Endothelial cell (in vitro differentiated cells): ENCODE measurements at regions not wholly inside any gene's neighbourhood (a gene's known extent, or its start where the extent isn't known, plus 50 kb on each side); places are given as distances from the start of the nearest gene placed in this dataset.
"Not testable (repeated sequence)": the region's sequence is repeated elsewhere in the genome, so short reads cannot be mapped to it uniquely, and the experiment has no call there.

Experiments used
- DNase-seq: peaks from one replicate; pipeline ENCODE4 v3.0.0; 2021; ENCODE audit warnings: low spot score
- H3K27ac Mint-ChIP-seq: one replicate; pipeline ENCODE4 v1.8.0; 2021; ENCODE audit warnings: mixed read lengths, inconsistent platforms; ENCODE audit not compliant: unreplicated experiment
- H3K27me3 Mint-ChIP-seq: one replicate; pipeline ENCODE4 v1.8.0; 2021; ENCODE audit warnings: mild to moderate bottlenecking, moderate library complexity, mixed read lengths, inconsistent platforms; ENCODE audit not compliant: unreplicated experiment
- H3K36me3 Mint-ChIP-seq: one replicate; pipeline ENCODE4 v1.8.0; 2021; ENCODE audit warnings: mild to moderate bottlenecking, low read depth, mixed read lengths, inconsistent platforms; ENCODE audit not compliant: unreplicated experiment
- H3K4me1 Mint-ChIP-seq: one replicate; pipeline ENCODE4 v1.8.0; 2021; ENCODE audit warnings: mild to moderate bottlenecking, mixed read lengths, inconsistent platforms; ENCODE audit not compliant: unreplicated experiment
- H3K4me3 Mint-ChIP-seq: one replicate; pipeline ENCODE4 v1.8.0; 2021; ENCODE audit warnings: mild to moderate bottlenecking, mixed read lengths, inconsistent platforms; ENCODE audit not compliant: unreplicated experiment
- H3K9me3 Mint-ChIP-seq: one replicate; pipeline ENCODE4 v1.8.0; 2021; ENCODE audit warnings: mixed read lengths, inconsistent platforms; ENCODE audit not compliant: unreplicated experiment
- TF ChIP-seq, protein P1 (sequence below): fragments of 200-600 bp; sonication (generic); IDR thresholded peaks from one replicate; pipeline ENCODE4 v1.5.0; 2021; ENCODE audit warnings: antibody characterized with exemption; ENCODE audit not compliant: unreplicated experiment

DNA sequence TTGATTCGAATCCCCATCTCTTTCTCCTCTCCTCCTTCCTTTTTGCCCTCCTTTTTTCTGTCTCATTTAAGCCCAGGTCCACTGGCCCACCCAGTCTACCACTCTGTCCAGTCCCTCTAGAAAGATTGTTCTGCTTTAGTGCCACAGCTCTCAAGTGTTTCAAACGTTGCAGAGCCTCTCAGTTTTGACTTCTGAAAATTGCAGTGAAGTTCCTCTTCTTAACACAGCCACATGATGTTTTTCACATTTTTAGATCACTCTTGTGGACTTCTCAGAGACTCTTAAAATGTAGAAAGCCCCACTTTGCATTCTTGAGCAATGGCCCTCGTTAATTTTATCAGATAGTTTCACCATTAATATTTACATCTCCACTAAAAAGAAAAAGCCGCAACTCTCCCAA is 253.1 kb downstream of the HAPSTR1 start:
- H3K36me3 Mint-ChIP-seq, result no peaks in the 10 kb centered on the region
- no peaks in the 10 kb centered on the region for H3K4me1 Mint-ChIP-seq
- H3K4me3 Mint-ChIP-seq, result no peak overlapping the region
- TF ChIP-seq, protein P1, sequence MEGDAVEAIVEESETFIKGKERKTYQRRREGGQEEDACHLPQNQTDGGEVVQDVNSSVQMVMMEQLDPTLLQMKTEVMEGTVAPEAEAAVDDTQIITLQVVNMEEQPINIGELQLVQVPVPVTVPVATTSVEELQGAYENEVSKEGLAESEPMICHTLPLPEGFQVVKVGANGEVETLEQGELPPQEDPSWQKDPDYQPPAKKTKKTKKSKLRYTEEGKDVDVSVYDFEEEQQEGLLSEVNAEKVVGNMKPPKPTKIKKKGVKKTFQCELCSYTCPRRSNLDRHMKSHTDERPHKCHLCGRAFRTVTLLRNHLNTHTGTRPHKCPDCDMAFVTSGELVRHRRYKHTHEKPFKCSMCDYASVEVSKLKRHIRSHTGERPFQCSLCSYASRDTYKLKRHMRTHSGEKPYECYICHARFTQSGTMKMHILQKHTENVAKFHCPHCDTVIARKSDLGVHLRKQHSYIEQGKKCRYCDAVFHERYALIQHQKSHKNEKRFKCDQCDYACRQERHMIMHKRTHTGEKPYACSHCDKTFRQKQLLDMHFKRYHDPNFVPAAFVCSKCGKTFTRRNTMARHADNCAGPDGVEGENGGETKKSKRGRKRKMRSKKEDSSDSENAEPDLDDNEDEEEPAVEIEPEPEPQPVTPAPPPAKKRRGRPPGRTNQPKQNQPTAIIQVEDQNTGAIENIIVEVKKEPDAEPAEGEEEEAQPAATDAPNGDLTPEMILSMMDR, result no peak
- peaks cover 9% of the 10 kb centered on the region for H3K9me3 Mint-ChIP-seq
- H3K27me3 Mint-ChIP-seq, result no peaks in the 10 kb centered on the region
- no peak for DNase-seq
- no peak overlapping the region for H3K27ac Mint-ChIP-seq

DNA sequence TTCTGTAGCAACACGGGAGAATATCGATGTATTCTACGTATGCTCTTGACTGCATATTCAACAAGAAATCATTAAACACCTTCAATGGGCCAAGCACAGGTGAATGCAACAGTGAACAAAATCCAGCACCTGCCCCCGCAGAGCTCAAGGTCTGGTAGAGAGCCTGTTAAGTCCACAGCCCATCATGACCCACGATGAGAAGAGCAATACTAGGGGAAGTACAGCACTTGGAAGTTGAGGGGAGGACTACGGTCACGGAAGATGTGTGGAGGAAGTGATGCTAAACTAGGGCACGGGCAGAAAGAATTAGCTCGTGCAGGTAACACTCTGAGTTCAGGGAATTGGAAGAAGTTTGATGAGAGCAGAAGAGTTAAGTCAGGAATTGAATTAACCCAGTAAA is 253.6 kb downstream of the HAPSTR1 start:
- peaks cover 11% of the 10 kb centered on the region for H3K9me3 Mint-ChIP-seq
- no peak overlapping the region for H3K27ac Mint-ChIP-seq
- no peak for DNase-seq
- no peaks in the 10 kb centered on the region for H3K4me1 Mint-ChIP-seq
- no peaks in the 10 kb centered on the region for H3K27me3 Mint-ChIP-seq
- no peaks in the 10 kb centered on the region for H3K36me3 Mint-ChIP-seq
- H3K4me3 Mint-ChIP-seq, result no peak overlapping the region
- TF ChIP-seq, protein P1, result no peak

DNA sequence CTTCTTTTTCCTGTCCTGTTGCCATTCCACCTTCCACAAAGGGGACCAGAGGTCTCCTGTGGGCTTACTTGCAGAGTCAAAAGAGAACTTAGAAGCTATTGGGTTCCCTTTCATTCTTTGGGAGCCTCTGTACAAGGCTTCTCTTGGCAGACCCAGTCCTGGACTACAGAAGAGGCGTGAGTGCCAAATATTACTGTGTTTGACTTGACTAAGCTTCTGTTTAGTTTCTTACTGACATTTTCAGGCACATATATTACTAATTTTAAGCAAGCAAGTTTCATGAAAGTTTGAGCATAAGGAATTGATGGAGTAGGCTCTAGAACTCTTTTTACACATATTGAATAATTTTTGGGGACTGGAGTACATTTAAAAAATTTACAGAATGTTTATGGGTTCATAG is 254.4 kb downstream of the HAPSTR1 start:
- Mint-ChIP-seq H3K27ac (no peak overlapping the region), H3K9me3 (peaks cover 11% of the 10 kb centered on the region), H3K27me3 (no peaks in the 10 kb centered on the region), H3K4me3 (no peak overlapping the region), H3K4me1 (no peaks in the 10 kb centered on the region), H3K36me3 (no peaks in the 10 kb centered on the region)
- no peak for DNase-seq
- TF ChIP-seq, protein P1, result no peak

DNA sequence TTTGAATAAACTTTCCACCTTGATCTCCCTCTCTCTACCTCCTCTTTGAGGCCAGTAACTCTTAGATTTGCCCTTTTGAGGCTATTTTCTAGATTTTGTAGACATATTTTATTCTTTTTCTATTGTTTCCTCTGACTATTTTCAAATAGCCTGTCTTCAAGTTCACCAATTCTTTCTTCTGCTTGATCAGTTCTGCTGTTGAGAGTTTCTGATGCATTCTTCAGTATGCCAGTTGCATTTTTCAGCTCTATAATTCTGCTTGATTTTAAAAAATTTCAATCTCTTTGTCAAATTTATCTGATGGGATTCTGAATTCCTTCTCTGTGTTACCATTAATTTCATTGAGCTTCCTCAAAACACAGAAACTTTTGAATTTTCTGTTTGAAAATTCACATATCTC is 257.5 kb downstream of the HAPSTR1 start:
- H3K4me1 Mint-ChIP-seq, result no peaks in the 10 kb centered on the region
- TF ChIP-seq, protein P1, result no peak
- H3K27me3 Mint-ChIP-seq, result peaks cover 3% of the 10 kb centered on the region
- H3K4me3 Mint-ChIP-seq, result no peak overlapping the region
- peaks cover 11% of the 10 kb centered on the region for H3K9me3 Mint-ChIP-seq
- no peak for DNase-seq
- H3K27ac Mint-ChIP-seq, result no peak overlapping the region
- no peaks in the 10 kb centered on the region for H3K36me3 Mint-ChIP-seq

DNA sequence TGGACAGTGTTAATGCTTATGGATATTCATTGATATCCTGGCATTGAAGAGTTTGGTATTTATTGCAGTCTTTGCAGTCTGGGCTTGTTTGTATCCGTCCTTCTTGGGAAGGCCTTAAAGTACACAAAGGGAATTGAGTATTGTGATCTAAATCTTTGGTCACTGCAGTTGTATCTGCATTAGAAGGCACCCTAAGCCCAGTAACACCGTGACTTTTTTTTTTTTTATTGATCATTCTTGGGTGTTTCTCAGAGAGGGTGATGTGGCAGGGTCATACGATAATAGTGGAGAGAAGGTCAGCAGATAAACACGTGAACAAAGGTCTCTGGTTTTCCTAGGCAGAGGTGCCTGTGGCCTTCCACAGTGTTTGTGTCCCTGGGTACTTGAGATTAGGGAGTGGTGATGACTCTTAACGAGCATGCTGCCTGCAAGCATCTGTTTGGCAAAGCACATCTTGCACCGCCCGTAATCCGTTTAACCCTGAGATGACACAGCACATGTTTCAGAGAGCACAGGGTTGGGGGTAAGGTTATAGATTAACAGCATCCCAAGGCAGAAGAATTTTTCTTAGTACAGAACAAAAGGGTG is 258.0 kb downstream of the HAPSTR1 start:
- H3K9me3 Mint-ChIP-seq, result peaks cover 11% of the 10 kb centered on the region
- DNase-seq, H3K36me3 Mint-ChIP-seq, H3K4me1 Mint-ChIP-seq, H3K4me3 Mint-ChIP-seq, H3K27ac Mint-ChIP-seq, H3K27me3 Mint-ChIP-seq: not testable (repeated sequence)

DNA sequence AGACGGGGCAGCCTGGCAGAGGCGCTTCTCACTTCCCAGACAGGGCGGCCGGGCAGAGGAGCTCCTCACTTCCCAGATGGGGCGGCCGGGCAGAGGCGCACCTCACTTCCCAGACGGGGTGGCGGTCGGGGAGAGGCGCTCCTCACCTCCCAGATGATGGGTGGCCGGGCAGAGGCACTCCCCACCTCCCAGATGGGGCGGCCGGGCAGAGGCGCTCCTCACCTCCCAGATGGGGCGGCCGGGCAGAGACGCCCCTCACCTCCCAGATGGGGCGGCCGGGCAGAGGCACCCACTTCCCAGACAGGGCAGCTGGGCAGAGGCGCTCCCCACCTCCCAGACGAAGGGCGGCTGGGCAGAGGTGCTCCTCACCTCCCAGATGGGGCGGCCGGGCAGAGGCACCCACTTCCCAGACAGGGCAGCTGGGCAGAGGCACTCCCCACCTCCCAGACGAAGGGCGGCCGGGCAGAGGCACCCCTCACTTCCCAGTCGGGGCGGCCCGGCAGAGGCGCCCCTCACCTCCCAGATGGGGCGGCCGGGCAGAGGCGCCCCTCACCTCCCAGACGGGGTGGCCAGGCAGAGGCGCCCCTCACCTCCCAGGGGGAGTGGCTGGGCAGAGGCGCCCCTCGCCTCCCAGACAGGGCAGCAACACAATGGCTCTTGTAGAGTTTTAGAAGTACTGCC is 258.8 kb downstream of the HAPSTR1 start:
- not testable (repeated sequence) for H3K4me1 Mint-ChIP-seq, H3K4me3 Mint-ChIP-seq, H3K36me3 Mint-ChIP-seq, DNase-seq, H3K27ac Mint-ChIP-seq, H3K27me3 Mint-ChIP-seq
- H3K9me3 Mint-ChIP-seq, result peaks cover 11% of the 10 kb centered on the region
